ENCODE measurements at regions not wholly inside any gene's neighbourhood (a gene's known extent, or its start where the extent isn't known, plus 50 kb on each side); places are given as distances from the start of the nearest gene placed in this dataset.
"Not testable (repeated sequence)": the region's sequence is repeated elsewhere in the genome, so short reads cannot be mapped to it uniquely, and the experiment has no call there.

- Histone ChIP-seq H3K27ac (no peak overlapping the region), H3K4me1 (no peaks in the 10 kb centered on the region), H3K27me3 (no peaks in the 10 kb centered on the region), H3K36me3 (no peaks in the 10 kb centered on the region), H3K9me3 (no peaks in the 10 kb centered on the region), H3K4me3 (no peak overlapping the region)
- DNase-seq (ENCODE audit: extremely low spot score in 2 of 2): no peak
- intact Hi-C loops (cut with DNase I): no loop called here
- no peak for TF ChIP-seq CTCF (IDR thresholded peaks at IDR 0.05)
- no peak for TF ChIP-seq POLR2A (IDR thresholded peaks at IDR 0.05)
- TF ChIP-seq POLR2AphosphoS5 (IDR thresholded peaks at IDR 0.05; ENCODE audit: insufficient read depth in 1 of 2, low read depth in 1 of 2): no peak
Measured at GRCh38 chr6:99145738-99146137, 198.0 kb upstream of the FBXL4 start.

DNA sequence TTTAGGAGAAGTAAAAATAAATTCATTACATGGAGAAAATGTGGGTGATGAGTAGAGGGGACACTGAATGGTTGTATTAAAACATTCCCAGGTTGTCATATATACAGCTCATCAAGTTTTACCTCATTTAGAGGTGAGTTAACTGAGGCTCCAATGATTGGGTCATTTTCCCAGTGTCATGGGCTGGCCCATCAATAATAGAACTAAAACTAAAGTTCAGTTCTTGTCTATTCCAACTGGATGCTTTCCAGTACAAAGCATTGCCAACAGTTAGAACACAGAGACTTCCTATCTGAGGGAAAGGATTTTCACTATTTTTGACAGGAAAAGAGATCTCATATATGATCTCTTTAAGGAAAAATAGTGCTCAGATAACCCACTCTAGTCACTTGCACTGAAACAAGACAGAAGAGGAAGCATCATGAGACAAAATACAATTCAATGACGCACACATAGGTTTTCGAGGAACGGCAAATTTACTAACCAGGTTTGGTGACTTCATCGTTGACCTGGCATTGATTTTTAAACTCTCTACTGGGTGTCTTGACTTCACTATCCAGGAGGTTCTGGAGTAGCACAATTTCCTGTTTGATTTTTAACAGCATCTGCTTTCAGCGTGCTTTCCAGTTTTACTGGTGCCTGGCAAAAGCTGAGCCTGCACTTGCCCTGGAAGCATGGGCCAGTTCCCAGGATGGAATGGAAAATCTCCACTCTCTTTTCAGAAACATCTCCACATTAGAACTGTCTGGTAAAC lies 195.5 kb upstream of the FBXL4 start:
- no peak overlapping the region for H3K27ac ChIP-seq
- no peaks in the 10 kb centered on the region for H3K9me3 ChIP-seq
- no peaks in the 10 kb centered on the region for H3K36me3 ChIP-seq
- no peak overlapping the region for H3K4me3 ChIP-seq
- no peak for DNase-seq (ENCODE audit: extremely low spot score in 2 of 2)
- H3K4me1 ChIP-seq: no peaks in the 10 kb centered on the region
- intact Hi-C loops (cut with DNase I): no loop called here
- no peaks in the 10 kb centered on the region for H3K27me3 ChIP-seq
- TF ChIP-seq POLR2AphosphoS5 (IDR thresholded peaks at IDR 0.05; ENCODE audit: insufficient read depth in 1 of 2, low read depth in 1 of 2) (no peak), CTCF (IDR thresholded peaks at IDR 0.05) (no peak), POLR2A (IDR thresholded peaks at IDR 0.05) (no peak)

- H3K27me3 ChIP-seq; DNase-seq (ENCODE audit: extremely low spot score in 2 of 2); H3K27ac ChIP-seq; H3K4me1 ChIP-seq; H3K4me3 ChIP-seq; H3K9me3 ChIP-seq; H3K36me3 ChIP-seq; intact Hi-C loops (cut with DNase I): not testable (repeated sequence)
Measured at GRCh38 chr6:99141906-99142305, 194.2 kb upstream of the FBXL4 start.

DNA sequence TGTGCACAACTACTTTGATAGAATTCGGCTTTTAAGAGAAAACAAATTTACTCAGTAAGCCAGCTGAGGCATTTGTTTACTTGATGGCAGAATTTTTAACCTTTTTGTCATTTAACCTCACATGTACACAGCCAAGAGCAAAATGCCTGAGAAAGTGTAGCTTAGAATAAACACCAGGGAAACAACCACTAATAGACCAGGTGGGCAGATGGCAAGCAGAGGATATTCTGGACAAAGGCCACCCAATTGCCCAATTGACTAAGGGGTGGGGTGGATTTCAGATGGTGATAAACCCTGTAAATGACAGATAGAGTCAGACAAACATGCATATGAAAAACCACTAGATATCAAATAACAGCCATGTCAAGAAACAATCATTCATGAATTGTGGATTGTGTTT lies 190.7 kb upstream of the FBXL4 start:
- Histone ChIP-seq H3K4me3 (no peak overlapping the region), H3K4me1 (no peaks in the 10 kb centered on the region), H3K27ac (no peak overlapping the region), H3K36me3 (no peaks in the 10 kb centered on the region), H3K9me3 (no peaks in the 10 kb centered on the region), H3K27me3 (no peaks in the 10 kb centered on the region)
- no peak for DNase-seq (ENCODE audit: extremely low spot score in 2 of 2)
- TF ChIP-seq POLR2AphosphoS5 (IDR thresholded peaks at IDR 0.05; ENCODE audit: insufficient read depth in 1 of 2, low read depth in 1 of 2): no peak
- no peak for TF ChIP-seq CTCF (IDR thresholded peaks at IDR 0.05)
- TF ChIP-seq POLR2A (IDR thresholded peaks at IDR 0.05): no peak
- intact Hi-C loops (cut with DNase I): no loop called here

GRCh38 chr6:99137314-99137713 lies 189.6 kb upstream of the FBXL4 start:
- intact Hi-C loops (cut with DNase I): no loop called here
- TF ChIP-seq POLR2A (IDR thresholded peaks at IDR 0.05) (no peak), POLR2AphosphoS5 (IDR thresholded peaks at IDR 0.05; ENCODE audit: insufficient read depth in 1 of 2, low read depth in 1 of 2) (no peak), CTCF (IDR thresholded peaks at IDR 0.05) (no peak)
- Histone ChIP-seq H3K27ac (no peak overlapping the region), H3K4me3 (no peak overlapping the region), H3K9me3 (no peaks in the 10 kb centered on the region), H3K27me3 (no peaks in the 10 kb centered on the region), H3K4me1 (no peaks in the 10 kb centered on the region), H3K36me3 (no peaks in the 10 kb centered on the region)
- no peak for DNase-seq (ENCODE audit: extremely low spot score in 2 of 2)
